ENCODE measurements at regions not wholly inside any gene's neighbourhood (a gene's known extent, or its start where the extent isn't known, plus 50 kb on each side); places are given as distances from the start of the nearest gene placed in this dataset.
"Not testable (repeated sequence)": the region's sequence is repeated elsewhere in the genome, so short reads cannot be mapped to it uniquely, and the experiment has no call there.

DNA sequence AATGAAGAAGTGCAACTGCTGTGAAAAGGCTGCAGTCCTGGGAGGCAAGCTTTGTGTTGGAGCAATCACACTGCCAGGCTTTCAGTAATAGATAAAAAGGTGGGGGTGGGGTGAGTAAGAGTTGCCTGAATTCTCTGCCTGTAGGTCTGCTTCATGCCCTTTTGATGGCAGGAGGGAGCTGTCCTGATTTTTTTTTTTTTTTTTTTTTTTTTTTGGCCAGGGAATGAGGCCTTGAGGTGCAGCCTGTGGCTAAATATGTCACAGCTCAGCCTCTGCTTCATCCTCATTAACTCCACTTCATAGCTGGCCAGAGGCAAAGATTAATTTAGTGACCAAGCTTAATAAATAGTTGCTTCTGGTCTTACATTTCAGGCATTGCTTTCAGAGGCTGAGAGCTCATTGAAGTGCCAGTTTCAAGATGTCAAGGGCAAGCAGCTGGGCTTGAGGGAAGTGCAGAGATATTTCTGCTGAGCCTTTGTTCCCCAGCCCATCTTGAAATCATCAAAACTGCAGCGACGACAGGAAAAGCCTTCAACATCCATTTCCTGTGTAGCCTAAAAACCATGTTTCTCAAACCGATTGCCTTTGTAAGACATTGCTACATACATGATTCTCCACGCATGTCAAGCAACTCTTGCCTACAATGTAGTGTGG lies 134.7 kb downstream of the MACIR start:
- H3K36me3 Mint-ChIP-seq = no peaks in the 10 kb centered on the region
- H3K4me3 Mint-ChIP-seq = no peak overlapping the region
- H3K27ac Mint-ChIP-seq = no peak overlapping the region
- DNase-seq = no peak
- H3K9me3 Mint-ChIP-seq = no peaks in the 10 kb centered on the region
- no peaks in the 10 kb centered on the region for H3K4me1 Mint-ChIP-seq
- peaks cover 3% of the 10 kb centered on the region for H3K27me3 Mint-ChIP-seq

DNA sequence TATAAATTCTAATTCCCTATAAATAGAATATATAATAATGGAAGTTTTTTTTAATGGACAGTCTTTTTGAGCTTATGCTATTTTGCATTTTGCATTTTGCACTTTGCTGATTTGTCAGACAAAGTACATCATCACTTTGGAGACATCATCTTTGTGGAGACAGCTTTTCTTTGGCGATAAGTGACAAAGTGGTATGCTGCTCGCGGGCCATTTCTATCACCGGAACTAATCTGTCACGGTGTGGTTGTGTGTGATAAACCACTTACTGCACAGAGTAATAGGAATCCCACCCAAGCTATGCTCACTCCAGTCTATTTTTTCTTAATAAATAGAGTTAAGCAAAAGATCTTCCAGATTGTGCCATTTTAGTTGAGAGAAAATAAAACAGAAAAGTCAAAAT lies 133.1 kb downstream of the MACIR start:
- Mint-ChIP-seq H3K4me3 (no peak overlapping the region), H3K36me3 (no peaks in the 10 kb centered on the region), H3K9me3 (no peaks in the 10 kb centered on the region), H3K27ac (no peak overlapping the region), H3K27me3 (peaks cover 3% of the 10 kb centered on the region), H3K4me1 (no peaks in the 10 kb centered on the region)
- DNase-seq = no peak

DNA sequence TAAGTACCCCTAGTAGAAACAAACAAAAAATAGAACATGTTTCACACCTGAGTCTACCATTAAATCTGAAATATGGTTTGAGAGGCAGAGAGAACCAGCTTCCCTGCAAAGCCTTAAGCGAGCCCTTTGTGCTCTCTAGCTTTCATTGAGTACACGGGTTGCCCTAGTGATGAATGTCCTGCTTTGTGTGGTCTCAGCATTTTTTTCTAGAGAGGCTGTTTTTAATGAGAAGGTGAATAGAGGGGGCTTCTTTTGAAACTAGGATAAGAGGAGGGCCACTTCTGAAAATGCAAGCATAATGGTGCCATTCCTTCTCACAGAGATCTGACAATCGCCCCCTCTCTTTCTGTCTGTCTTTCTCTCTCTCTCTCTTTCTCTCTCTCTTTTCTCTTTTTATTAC lies 131.3 kb downstream of the MACIR start:
- Mint-ChIP-seq H3K27ac (no peak overlapping the region), H3K4me1 (no peaks in the 10 kb centered on the region), H3K27me3 (peaks cover 7% of the 10 kb centered on the region), H3K4me3 (no peak overlapping the region), H3K9me3 (no peaks in the 10 kb centered on the region), H3K36me3 (no peaks in the 10 kb centered on the region)
- DNase-seq = no peak

DNA sequence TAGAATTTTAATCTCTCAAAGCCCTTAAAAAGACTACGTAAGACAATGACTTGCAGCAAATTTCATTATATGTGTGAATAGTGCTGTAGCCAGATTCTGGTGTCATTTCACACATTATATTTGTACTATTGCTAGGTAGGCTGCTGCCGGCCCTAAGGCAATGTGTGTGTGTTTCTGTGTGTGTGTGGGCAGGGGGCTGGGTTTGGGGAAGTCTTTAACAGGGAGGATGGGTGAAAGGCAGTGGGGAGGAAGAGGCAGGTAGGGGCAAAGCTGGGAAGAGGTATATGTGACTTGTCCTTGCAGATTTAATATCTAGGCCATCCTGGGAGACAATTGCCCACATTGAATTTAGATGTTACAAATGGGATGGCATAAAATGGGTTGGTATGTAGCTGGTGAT lies 130.8 kb downstream of the MACIR start:
- H3K36me3 Mint-ChIP-seq = no peaks in the 10 kb centered on the region
- H3K9me3 Mint-ChIP-seq = no peaks in the 10 kb centered on the region
- peaks cover 9% of the 10 kb centered on the region for H3K27me3 Mint-ChIP-seq
- no peak overlapping the region for H3K4me3 Mint-ChIP-seq
- H3K27ac Mint-ChIP-seq = no peak overlapping the region
- no peak for DNase-seq
- no peaks in the 10 kb centered on the region for H3K4me1 Mint-ChIP-seq

- DNase-seq = no peak
- Mint-ChIP-seq H3K4me1 (no peaks in the 10 kb centered on the region), H3K27ac (no peak overlapping the region), H3K27me3 (peaks cover 21% of the 10 kb centered on the region), H3K36me3 (peaks cover 4% of the 10 kb centered on the region), H3K9me3 (peaks cover 10% of the 10 kb centered on the region), H3K4me3 (no peak overlapping the region)
Observed at GRCh38 chr5:103385722-103386121, 127.2 kb downstream of the MACIR start.

DNA sequence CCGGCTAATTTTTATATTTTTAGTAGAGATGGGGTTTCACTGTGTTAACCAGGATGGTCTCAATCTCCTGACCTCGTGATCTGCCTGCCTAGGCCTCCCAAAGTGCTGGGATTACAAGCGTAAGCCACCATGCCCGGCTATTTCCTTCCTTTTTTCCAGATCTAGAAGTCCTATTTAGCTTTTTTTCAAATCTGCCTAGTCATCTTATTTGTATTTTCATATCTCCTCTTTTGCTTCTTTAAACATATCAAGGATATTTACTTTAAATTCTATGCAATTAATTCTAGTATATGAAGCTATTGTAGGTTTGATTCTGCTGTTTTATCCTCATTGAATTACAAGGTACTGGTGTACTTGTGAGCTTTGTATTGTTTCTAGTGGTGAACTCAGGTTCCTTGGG lies 119.1 kb downstream of the MACIR start:
- H3K27ac Mint-ChIP-seq, H3K4me3 Mint-ChIP-seq, H3K36me3 Mint-ChIP-seq, H3K4me1 Mint-ChIP-seq, H3K9me3 Mint-ChIP-seq, DNase-seq: not testable (repeated sequence)
- H3K27me3 Mint-ChIP-seq = peaks cover 16% of the 10 kb centered on the region

DNA sequence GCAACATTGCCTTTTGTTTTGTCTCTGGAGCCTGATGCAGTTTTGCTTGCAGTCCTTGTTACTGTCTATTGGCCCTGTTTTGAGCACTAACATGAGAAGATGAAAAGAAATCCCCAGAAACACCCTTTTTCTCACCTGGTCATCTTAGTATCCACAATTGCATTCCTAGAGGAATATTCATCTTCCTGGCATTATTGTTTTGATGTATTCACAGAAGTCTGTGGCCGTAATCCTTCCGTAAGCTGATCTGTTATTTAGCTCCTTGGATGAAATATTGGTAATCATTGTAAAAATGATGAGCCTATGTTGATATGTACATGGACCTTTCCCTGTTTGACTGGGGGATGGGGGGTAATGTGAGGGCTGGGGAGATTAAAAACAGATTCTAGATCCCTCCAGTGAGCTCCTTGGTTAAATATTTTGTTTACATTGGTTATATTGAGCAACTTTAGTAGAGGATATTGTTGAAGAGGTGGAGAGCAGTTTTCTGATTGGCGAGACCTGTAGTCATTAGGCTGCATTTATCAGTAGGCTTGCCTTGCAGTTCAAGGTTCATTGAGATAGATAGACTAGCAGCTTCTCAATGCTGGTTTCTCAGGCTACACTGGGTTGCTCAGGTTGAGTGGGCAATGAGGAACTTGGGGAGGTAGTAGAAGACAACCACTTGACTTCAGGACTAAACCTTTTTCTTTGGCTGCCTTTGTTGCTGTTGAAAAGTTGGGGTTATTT lies 117.5 kb downstream of the MACIR start:
- no peaks in the 10 kb centered on the region for H3K4me1 Mint-ChIP-seq
- H3K9me3 Mint-ChIP-seq = no peaks in the 10 kb centered on the region
- DNase-seq = no peak
- H3K4me3 Mint-ChIP-seq = no peak overlapping the region
- no peaks in the 10 kb centered on the region for H3K36me3 Mint-ChIP-seq
- peaks cover 8% of the 10 kb centered on the region for H3K27me3 Mint-ChIP-seq
- no peak overlapping the region for H3K27ac Mint-ChIP-seq

DNA sequence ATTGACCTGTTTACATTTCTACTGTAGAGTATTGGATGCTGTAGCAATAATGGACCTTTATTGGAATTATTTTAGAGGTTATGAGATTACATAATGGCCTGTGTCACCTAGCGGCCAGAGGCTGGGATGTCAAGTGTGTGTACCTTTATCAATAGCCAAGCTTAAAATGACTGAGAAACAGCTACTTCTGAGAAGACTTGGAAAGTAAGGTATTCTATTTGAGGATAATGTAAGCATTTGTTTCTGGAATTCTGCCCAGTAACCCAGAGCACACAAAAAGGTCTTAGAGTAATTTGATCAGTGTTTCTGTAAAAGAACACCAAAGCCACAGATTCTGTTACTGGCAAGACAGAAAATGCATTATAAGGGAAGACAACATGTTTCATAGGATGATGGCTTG lies 116.8 kb downstream of the MACIR start:
- Mint-ChIP-seq H3K9me3 (no peaks in the 10 kb centered on the region), H3K27me3 (peaks cover 5% of the 10 kb centered on the region), H3K4me1 (no peaks in the 10 kb centered on the region), H3K36me3 (no peaks in the 10 kb centered on the region), H3K27ac (no peak overlapping the region), H3K4me3 (no peak overlapping the region)
- DNase-seq = no peak

DNA sequence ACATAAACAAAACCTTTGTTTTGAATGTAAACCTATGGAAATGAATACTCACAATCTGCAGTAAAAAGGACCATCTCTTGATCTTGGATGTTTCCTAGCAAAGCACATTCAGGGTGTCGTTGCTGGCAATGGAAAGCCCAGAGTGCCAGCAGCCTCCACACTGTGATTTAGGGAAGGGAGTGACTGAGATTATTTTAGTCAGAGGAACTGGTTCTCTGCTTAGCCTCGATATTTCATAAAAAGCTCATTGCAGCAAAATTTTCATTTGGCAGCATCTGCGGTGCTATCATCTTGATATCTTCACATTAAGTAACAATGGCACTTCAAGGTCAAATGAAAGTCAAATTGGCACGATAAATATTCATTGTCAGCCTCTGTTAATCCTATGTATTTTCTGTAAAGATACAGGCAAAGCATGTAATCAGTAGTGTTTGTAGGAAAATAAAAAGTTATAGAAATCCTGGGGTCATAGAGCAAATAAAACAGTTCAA lies 116.0 kb downstream of the MACIR start:
- Mint-ChIP-seq H3K27ac (no peak overlapping the region), H3K4me3 (no peak overlapping the region), H3K4me1 (no peaks in the 10 kb centered on the region)

DNA sequence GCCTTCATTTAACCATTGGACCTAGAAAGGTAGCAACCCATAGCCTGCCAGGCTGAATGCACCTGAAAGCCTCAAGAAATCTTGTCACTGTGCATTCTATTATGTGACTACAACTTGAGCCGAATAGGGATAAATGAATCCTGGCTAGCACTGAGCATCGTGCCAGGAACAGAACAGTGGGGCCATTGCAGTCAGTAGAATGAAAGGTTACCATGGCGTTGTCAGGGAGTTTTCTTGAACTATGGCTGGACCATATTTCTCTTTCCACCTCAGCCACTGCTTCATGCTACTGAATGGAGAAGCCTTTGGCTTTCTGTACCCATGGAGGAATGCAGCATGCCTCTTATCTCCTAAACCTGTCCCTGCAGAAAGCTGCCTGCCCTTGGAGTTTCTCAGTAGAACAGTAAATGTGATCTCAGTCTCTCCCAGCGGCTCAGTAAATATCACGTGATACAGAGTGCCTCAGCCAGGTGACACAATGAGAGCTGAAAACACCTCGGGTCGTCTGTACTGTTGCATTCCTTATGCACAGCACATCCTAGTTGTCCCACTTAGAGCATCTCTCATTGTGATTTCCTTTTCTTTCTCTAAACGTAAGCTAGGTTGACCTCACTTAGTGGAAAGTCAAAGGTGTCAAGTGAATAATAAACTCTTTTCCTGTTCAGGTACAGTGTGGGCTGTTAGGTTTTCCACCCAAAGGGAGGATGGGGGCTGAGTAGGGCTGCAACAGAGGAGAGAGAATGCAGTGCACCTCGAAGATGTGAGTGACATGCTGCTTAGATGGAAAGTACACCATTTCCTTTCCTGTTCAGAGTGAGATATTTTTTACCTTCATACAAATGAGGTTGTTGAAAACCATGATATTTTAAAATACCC lies 115.3 kb downstream of the MACIR start:
- Mint-ChIP-seq H3K9me3 (peaks cover 1% of the 10 kb centered on the region), H3K4me3 (no peak overlapping the region), H3K27ac (no peak overlapping the region), H3K27me3 (peaks cover 4% of the 10 kb centered on the region), H3K36me3 (no peaks in the 10 kb centered on the region), H3K4me1 (no peaks in the 10 kb centered on the region)
- no peak for DNase-seq

More for the DNA sequence above, 116.0 kb downstream of the MACIR start:
- DNase-seq = no peak
- Mint-ChIP-seq H3K36me3 (no peaks in the 10 kb centered on the region), H3K9me3 (no peaks in the 10 kb centered on the region), H3K27me3 (no peaks in the 10 kb centered on the region)

- Mint-ChIP-seq H3K4me1 (no peaks in the 10 kb centered on the region), H3K4me3 (no peak overlapping the region), H3K27ac (no peak overlapping the region), H3K36me3 (no peaks in the 10 kb centered on the region), H3K27me3 (peaks cover 4% of the 10 kb centered on the region), H3K9me3 (peaks cover 9% of the 10 kb centered on the region)
- no peak for DNase-seq
Observed at GRCh38 chr5:103371046-103371607, 112.6 kb downstream of the MACIR start.

- Mint-ChIP-seq H3K27ac (no peak overlapping the region), H3K36me3 (no peaks in the 10 kb centered on the region), H3K9me3 (peaks cover 9% of the 10 kb centered on the region), H3K4me3 (no peak overlapping the region), H3K4me1 (no peaks in the 10 kb centered on the region), H3K27me3 (peaks cover 4% of the 10 kb centered on the region)
- DNase-seq = no peak
Observed at GRCh38 chr5:103369125-103370120, 110.9 kb downstream of the MACIR start.

- peaks cover 4% of the 10 kb centered on the region for H3K27me3 Mint-ChIP-seq
- no peak for DNase-seq
- no peak overlapping the region for H3K4me3 Mint-ChIP-seq
- no peaks in the 10 kb centered on the region for H3K36me3 Mint-ChIP-seq
- peaks cover 9% of the 10 kb centered on the region for H3K9me3 Mint-ChIP-seq
- no peak overlapping the region for H3K27ac Mint-ChIP-seq
- H3K4me1 Mint-ChIP-seq = no peaks in the 10 kb centered on the region
Observed at GRCh38 chr5:103367702-103368101, 109.1 kb downstream of the MACIR start.

- DNase-seq = no peak
- H3K27ac Mint-ChIP-seq = no peak overlapping the region
- no peaks in the 10 kb centered on the region for H3K4me1 Mint-ChIP-seq
- peaks cover 9% of the 10 kb centered on the region for H3K9me3 Mint-ChIP-seq
- no peaks in the 10 kb centered on the region for H3K36me3 Mint-ChIP-seq
- peaks cover 4% of the 10 kb centered on the region for H3K27me3 Mint-ChIP-seq
- no peak overlapping the region for H3K4me3 Mint-ChIP-seq
Observed at GRCh38 chr5:103366918-103367549, 108.5 kb downstream of the MACIR start.
